Frontal cortex (tissue), 3 donors: ENCODE measurements at regions not wholly inside any gene's neighbourhood (a gene's known extent, or its start where the extent isn't known, plus 50 kb on each side); places are given as distances from the start of the nearest gene placed in this dataset.
"Not testable (repeated sequence)": the region's sequence is repeated elsewhere in the genome, so short reads cannot be mapped to it uniquely, and the experiment has no call there.

Experiments
- DNase-seq, 2 donors: peaks; one replicate each; pipeline ENCODE4 v3.0.0; 2012; ENCODE audit warnings: low spot score in 2 of 2
- FAIRE-seq: peaks from 2 replicates; lab custom pipeline; 2012; peaks lifted over from hg19 to GRCh38; lab: Jason Lieb, UNC
- donor health status: control.
- donor health status: control.
- donor health status: control.

DNA sequence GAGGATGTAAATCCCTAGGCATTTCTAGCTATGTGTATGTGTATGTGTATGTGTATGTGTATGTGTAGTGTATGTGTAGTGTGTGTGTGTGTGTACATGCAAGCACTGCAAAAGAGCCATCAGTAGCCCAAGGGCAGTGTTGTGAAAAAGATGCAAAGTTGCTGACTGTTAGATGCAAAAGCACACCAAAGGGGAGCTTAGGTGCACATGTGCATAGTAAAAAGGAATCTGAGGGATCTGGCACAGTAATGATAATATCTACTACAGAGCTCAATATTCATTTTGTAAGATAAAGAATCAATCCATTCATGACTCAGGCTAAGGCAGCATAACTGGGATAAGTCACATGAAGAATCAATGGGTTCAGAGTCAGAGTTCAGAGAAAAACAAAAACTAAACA, 80.2 kb downstream of the TMEM47 start:
- DNase-seq = no peak
- FAIRE-seq = no peak

DNA sequence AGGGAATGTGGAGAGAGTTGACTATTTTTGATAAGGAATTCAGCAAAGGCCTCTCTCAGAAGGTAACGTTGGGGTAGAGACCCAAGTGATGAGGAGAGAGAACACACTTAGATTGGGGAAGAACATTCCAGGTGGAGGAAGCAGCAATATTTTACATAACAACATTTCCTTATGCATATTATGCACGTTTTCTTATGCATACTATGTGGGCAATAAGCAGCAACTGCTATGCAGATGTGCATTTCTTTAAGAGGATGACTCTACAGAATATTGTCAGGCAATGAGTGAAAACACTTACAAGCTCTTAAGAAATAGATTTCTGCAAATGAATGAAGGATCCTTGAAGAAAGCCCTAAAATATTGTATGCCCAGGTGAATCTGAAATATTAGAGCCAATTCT, 91.1 kb downstream of the TMEM47 start:
- FAIRE-seq (no peak), DNase-seq (no peak)

DNA sequence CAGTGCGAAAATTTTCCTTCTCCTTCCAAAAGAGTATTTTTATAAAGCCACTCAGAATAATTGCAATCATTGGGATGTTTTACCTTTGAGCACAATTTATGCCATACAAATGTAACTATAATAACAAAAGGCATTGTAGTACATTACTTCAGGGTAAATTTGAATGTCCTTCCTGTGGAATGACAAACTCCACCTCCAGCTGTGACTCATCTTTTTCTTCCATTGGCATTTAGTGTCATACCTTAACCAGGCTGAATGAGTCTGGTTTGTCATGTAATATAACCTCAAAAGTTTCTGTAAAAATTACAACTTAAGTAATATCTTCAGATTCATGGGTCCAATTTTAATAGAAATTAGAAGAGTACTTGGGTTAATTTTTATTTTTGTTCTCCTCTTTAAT, 93.3 kb downstream of the TMEM47 start:
- DNase-seq = no peak
- no peak for FAIRE-seq

DNA sequence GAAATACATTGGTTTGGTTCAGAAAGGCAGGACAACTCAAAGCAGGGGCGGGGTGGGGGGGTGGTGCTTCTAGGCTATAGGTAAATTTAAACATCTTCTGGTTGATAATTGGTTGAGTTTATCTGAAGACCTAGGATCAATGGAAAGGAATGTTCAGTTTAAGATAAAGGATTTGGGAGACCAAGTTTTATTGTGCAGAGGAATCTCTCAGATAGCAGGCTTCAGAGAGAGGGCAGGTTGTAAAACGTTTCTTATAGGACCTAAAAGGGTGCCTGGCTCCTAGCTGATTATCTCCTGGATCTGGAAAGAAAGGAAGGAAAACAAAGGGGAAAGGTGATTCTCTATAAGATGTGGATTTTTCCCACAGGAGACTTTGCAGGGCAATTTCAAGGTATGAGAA, 94.0 kb downstream of the TMEM47 start:
- FAIRE-seq (no peak), DNase-seq (no peak)

DNA sequence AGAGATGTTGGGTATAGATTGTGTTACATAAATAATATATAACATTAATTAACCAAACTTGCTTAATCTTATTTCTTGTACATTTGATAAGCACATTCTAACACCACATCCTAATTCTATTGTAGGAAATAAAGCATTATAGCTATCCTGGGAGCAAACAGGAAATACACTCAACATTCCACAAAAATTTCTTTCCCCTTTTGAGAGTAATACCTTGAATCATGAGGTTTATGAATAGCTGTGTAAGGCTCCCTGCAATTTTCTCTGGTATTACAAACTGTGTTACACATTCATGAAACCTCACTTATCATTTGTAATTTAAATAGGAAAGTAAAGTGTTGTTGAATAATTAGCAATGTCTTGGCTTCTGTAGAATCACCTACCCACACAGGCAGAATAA, 95.1 kb downstream of the TMEM47 start:
- FAIRE-seq = no peak
- DNase-seq = no peak

DNA sequence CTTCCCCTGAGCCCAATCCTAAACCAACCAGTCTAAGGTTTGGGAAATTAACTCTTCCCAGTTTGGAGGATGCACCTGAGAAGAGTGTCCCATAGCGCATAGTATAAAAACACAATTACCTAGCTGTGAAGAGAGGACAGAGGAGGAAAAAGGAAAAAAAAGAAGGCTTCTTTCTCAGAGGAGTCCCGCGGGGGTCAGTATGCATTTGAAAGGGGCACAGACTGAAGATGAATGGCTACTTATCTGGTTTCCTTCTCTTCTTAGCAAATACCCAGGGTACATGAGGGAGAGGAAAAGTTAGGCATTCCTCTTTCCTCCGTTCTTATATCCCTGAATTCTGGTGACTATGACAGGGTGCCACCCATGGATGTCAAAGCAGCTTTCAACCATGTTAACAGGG, 96.9 kb downstream of the TMEM47 start:
- no peak for DNase-seq
- FAIRE-seq = no peak

DNA sequence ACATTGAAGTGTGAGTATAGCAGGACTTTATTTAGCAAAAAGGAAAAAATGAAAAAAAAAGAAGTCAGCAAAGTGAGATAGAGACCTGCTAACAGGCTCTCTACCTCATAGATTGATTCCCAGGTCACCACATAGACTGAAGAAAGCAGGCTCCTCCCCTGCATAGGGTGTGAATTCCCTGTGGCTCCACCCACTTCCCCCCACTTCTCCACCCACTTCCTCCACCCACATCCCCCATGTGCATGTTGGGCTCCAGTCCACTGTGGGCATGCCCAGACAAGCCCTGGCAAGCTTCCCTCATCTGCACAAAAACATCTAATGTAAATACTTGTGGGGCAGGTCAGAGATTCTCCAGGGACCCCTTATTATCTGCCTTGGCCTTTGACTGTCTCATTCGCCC, 97.8 kb downstream of the TMEM47 start:
- no peak for DNase-seq
- FAIRE-seq = no peak

DNA sequence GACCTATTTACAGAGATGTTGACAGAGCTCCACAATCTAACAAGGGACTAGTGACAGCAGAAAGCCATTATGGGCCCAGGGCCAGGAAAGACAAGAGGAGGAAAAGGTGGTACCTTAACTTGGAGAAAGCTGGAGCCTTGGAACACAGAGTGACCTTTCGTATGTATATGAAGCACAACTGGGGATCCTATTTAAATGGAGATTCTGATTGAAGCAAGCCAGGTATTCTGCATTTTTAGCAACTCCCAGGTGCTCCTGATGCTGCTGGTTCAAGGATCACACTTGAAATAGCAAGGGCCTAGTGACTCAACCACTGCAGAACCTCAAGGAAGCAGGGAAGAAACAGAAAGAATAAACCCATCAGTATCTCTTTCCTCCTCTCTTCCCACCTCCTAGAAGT, 99.4 kb downstream of the TMEM47 start:
- no peak for FAIRE-seq
- DNase-seq = no peak

DNA sequence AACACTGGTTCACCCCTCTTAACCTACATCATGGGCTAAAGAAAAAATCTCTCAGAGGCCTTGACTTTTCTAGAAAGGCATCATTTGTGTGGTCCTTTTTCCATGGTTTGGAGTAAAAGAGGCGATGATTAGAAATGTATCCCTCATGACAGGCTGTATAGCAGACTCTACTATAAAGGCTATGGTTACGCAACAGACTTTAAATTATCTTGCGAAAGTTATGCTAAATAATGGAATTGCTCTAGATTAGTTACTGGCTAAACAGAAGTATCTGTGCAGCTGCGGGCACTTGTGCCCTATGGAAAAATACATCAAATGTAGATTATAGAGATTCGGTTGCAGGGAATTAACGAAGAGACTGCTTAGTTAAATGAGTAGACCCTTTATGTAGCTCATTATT, 101.6 kb downstream of the TMEM47 start:
- DNase-seq (no peak), FAIRE-seq (no peak)

DNA sequence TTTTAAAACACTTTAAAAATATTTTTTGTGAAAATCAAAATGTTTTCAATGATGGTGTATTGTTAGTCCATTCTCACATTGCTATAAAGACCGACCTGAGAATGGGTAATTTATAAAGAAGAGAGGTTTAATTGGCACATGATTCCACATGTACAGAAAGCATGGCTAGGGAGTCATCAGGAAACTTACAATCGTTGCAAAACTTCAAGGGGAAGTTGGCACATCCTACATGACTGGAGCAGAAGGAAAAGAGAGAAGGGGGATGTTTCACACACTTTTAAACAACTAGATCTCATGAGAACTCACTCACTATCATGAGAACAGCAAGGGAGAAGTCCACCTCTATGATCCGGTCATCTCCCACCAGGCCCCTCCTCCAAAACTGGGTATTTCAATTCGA, 110.7 kb downstream of the TMEM47 start:
- FAIRE-seq (no peak), DNase-seq (no peak)

DNA sequence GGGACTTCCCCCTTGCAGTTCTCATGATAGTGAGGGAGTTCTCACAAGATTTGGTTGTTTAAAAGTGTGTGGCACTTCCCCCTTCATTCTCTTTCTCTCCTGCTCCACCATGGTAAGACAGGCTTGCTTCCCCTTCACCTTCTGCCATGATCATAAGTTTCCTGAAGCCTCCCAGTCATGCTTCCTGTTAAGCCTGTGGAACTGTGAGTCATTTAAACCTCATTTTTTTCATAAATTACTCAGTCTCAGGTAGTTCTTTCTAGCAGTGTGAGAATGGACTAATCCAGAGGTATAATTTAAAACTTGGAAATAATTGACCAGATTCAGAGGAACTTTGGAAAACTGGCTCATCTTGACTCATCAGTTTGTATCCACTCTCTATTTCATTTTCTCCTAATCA, 129.0 kb downstream of the TMEM47 start:
- FAIRE-seq (no peak), DNase-seq (no peak)

DNA sequence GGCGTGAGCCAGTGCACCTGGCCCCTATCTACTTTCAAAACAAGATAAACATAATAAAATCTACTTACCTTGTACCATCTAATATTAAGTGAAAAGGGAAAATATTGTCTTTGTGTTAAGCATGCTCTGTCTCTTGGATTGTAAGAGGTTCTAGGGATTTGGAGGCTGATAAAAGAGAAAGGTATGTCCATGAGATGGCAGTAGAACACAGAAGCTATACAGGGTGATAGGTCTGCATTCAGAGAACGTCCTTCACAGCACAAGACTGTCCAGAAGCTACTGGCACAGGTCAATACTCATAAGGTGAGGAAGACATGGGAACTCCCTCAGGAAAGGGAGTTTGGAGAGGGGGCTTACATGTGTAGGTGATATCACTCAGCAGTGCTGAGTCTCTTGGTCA, 135.5 kb downstream of the TMEM47 start:
- DNase-seq (no peak), FAIRE-seq (no peak)

DNA sequence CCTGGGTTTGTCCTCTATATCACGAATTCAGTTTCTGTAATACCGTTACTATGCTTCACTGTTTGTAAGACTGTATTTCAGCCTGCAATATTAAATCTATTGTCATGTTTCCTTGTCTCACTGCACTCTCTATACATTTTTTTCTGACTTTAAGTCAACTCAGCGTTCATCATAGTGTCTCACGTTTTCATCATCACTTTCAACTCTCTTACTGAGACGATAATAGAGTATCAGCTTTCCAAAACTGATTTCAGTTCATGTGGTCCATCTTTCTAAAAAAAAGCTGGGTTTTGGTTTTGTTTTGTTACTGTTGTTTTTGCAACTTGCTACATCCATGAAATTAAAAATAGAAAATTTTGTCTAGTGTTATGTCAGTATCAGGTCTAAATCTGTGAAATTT, 147.7 kb downstream of the TMEM47 start:
- FAIRE-seq (no peak), DNase-seq (no peak)

DNA sequence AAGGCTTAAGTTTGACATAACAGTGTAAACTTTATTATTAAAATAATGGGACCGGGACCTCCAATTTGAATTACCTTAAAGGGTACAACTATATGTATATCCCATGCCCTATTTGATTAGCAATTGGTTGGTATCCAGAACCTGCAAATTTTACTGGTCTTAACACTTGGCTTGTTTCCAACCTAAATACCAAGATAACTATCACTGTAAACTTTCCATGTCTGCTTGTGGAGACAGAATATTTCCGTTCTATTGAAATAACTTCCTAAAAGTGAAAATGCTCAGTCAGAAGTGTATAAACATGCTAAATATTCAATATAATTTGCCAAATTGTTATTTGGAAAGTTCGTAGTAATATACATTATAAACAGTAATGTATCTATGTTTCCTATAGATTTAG, 154.0 kb downstream of the TMEM47 start:
- DNase-seq = no peak
- no peak for FAIRE-seq

DNA sequence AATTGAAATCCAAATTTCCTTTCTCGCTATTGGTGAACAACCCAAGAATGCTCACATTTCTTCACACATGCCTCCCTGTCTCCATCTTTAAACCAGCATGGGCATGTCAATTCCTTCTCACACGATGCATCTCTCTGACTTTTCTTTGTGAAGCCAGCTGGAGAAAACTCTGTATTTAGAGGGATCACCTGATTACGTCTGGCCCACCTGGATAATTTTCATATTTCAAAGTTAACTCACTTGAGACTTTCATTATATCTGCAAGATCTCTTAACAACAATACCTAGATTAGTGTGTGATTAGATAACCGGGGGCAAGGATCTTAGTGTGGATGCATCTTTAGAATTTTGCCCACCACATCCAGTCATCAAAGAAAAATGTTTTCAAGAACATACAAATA, 164.0 kb downstream of the TMEM47 start:
- FAIRE-seq = no peak
- no peak for DNase-seq

DNA sequence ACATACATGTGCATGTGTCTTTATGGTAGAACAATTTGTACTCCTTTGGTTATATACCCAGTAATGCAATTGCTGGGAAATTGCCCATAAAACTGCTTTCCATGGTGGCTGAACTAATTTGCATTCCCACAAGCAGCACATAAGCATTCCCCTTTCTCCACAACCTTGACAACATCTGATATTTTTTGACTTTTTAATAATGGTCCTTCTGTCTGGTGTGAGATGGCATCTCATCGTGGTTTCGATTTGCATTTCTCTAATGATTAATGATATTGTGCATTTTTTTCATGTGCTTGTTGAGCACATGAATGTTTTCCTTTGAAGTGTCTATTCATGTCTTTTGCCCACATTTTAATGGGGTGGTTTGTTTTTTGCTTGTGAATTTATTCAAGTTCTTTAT, 166.0 kb downstream of the TMEM47 start:
- no peak for DNase-seq

DNA sequence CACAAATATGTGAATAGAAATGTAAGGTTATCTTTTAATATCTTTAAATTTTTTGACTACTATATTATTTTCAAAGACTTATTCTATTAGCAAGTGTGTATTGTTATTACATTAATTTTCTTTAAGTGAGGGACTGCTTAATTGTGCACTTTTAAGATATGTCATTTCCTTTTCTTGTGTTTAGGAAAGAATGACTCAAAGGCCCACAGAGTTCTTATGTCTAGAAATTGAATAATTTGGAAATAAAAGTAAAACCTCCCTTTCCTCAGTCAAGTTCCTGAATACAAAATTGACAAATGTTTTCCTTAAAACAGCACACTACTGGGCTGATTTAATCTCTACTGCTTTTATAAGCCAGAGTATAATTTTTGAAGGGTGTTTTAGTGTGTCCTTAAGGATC, 169.7 kb downstream of the TMEM47 start:
- FAIRE-seq (no peak), DNase-seq (no peak)

More for the DNA sequence above, 166.0 kb downstream of the TMEM47 start:
- no peak for FAIRE-seq

DNA sequence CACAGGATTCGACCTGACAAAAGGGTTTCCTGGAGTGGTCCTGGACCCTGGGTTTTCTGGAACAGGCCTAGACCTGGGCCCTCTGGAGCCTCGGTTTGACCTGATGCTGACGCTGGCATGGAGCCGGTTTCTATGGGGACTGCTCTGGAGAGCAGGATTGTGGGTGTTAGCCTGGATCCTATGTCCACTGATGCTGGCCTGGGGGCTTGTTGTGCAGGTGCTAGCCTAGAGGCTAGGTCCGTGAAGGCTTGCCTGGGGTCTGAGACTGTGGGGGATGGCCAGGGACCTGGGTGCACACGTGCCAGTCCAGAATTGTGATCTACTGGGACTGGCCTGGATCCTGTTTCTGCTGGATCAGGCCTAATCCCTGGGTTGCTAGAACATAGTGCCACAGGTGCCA, 173.1 kb downstream of the TMEM47 start:
- FAIRE-seq = no peak
- DNase-seq = no peak

DNA sequence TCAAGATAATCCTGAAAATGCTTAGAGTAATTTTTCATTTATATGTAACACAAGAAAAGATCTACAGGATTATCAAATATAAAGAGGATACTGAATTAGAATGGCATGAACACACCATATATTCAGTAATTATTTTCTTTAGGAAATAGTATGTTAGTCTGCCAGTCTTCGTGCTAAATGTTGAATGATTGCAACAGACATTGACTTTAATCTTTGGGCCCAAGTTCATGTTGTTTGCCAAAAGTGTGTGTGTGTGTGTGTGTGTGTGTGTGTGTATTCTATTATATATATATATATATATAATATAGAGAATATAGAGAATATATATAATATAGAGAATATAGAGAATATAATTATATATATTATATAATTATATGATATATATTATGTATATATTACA, 186.6 kb downstream of the TMEM47 start:
- FAIRE-seq = no peak
- no peak for DNase-seq

DNA sequence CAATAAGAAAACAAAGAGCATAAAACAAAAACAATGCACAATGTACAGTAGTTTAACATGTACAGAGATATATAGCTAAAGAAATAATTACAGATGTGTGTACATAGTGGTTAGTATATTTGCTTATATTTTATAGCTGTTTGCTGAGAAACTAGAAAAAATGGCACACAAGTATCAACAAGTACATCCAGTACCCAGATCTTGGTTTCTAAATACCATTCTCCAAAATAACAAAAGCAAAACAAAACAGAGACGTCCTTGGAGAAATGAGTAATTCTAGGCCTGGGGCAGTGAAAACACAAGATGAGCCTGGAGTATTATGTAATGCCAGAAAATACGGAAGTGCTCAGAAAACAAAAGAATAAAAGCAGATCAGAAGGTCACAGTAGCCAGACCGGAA, 189.6 kb downstream of the TMEM47 start:
- FAIRE-seq = no peak

DNA sequence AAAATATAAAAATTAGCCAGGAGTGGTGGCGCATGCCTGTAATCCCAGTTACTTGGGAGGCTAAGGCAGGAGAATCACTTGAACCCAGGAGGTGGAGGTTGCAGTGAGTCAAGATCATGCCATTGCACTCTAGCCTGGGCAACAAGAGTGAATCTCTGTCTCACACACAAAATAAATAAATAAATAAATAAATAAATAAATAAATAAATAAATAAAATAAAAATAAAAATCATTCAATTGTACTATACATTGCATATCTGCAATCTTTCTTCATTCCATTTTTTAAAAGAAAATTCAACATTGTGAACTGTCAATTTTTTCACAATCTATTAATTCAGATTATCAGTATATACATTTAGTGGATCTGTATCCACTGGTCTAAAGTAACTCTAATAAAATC, 193.9 kb downstream of the TMEM47 start:
- DNase-seq, FAIRE-seq: not testable (repeated sequence)

More for the DNA sequence above, 189.6 kb downstream of the TMEM47 start:
- DNase-seq = no peak

DNA sequence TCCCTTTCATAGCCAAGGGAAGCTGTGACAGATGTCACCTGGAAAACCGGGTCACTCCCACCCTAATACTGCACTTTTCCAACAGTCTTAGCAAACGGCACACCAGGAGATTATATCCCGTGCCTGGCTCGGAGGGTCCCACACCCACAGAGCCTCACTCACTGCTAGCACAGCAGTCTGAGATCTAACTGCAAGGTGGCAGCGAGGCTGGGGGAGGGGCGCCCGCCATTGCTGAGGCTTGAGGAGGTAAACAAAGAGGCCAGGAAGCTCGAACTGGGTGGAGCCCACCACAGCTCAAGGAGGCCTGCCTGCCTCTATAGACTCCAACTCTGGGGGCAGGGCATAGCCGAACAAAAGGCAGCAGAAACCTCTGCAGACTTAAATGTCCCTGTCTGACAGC, 199.2 kb downstream of the TMEM47 start:
- FAIRE-seq, DNase-seq: not testable (repeated sequence)

DNA sequence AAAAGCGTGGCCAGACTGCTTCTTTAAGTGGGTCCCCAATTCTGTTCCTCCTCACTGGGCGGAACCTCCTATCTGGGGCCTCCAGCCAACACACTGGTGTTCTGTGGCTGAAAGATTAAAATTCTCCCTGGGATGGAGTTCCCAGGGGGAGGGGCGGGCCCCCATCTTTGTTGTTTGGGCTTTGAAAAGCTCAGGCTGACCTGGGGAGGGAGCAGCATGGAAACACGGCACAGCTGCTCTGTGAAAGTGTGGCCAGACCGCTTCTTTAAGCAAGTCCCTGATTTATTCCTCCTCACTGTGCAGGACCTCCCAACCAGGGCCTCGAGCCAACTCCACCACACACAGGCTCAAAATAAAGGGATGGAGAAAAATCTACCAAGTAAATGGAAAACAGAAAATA, 219.5 kb downstream of the TMEM47 start:
- no peak for FAIRE-seq
- DNase-seq = no peak
